ENCODE measurements at regions not wholly inside any gene's neighbourhood (a gene's known extent, or its start where the extent isn't known, plus 50 kb on each side); places are given as distances from the start of the nearest gene placed in this dataset.

DNA sequence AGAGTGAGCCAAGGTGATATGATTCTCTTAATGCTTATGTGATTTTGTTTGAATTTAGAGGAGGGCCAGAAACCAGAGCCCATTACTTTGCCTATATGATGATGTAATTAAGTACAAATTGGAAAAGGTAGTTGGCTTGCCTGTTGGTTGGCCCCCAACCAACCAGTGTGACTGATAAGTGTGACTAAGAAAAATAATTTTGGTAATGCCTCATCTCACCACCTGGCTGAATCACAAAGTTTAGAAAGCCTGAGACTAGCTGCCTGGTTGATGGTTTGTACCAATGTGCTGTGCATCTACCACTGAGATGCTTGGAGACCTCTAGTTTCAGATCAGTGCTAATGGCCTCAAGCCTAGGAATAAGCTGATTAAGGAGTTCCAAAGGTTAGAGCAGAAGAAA, 338.7 kb downstream of the CDH2 start:
- no peak for DNase-seq (ENCODE audit: low read depth, low spot score)

DNA sequence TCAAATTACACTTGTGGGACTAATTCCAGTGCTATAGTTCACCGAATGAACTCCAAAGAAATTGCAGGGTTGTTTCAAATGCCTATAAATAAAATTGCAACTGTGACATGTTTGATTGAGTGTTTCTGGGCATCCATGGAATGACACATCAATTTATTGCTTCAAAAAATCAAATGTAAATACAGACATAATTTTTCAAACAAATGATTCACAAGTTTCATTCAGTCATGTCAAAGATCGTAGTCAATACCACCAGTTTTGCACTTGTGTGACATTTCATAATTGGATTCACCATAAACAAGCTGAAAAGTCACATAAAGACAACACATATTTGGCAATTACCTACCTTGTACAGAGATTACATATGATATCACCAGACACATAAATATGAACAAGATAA, 350.8 kb downstream of the CDH2 start:
- no peak for DNase-seq (ENCODE audit: low read depth, low spot score)

DNA sequence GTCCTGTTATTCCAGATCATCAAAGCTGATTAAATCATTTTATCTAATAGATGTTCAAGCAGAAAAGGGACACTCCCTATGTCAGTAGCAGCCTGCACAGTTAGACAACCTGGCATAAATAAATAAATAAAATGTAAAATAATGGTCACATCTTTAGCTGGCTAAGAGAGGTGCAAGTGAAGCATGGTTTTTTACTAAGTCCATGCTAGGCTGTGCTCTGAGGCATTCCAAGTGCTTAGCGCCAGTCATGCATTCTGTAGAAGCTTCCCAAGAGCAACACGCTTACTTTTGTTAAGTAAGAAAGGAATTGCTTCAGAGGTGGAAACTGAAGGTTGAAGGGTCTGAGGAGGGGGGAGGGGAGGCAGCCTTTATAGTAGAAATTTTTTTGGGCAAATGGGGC, 351.2 kb downstream of the CDH2 start:
- no peak for DNase-seq (ENCODE audit: low read depth, low spot score)

- no peak for DNase-seq (ENCODE audit: low read depth, low spot score)
Observed at GRCh38 chr18:27824841-27825681, 351.9 kb downstream of the CDH2 start.

GRCh38 chr18:27824275-27824674, 352.7 kb downstream of the CDH2 start:
- DNase-seq (ENCODE audit: low read depth, low spot score): no peak

- no peak for DNase-seq (ENCODE audit: low read depth, low spot score)
Observed at GRCh38 chr18:27823053-27823452, 353.9 kb downstream of the CDH2 start.

- no peak for DNase-seq (ENCODE audit: low read depth, low spot score)
Observed at GRCh38 chr18:27808683-27809082, 368.2 kb downstream of the CDH2 start.

GRCh38 chr18:27803957-27804356, 373.0 kb downstream of the CDH2 start:
- no peak for DNase-seq (ENCODE audit: low read depth, low spot score)

- DNase-seq (ENCODE audit: low read depth, low spot score): no peak
Observed at GRCh38 chr18:27797484-27797883, 379.4 kb downstream of the CDH2 start.

DNA sequence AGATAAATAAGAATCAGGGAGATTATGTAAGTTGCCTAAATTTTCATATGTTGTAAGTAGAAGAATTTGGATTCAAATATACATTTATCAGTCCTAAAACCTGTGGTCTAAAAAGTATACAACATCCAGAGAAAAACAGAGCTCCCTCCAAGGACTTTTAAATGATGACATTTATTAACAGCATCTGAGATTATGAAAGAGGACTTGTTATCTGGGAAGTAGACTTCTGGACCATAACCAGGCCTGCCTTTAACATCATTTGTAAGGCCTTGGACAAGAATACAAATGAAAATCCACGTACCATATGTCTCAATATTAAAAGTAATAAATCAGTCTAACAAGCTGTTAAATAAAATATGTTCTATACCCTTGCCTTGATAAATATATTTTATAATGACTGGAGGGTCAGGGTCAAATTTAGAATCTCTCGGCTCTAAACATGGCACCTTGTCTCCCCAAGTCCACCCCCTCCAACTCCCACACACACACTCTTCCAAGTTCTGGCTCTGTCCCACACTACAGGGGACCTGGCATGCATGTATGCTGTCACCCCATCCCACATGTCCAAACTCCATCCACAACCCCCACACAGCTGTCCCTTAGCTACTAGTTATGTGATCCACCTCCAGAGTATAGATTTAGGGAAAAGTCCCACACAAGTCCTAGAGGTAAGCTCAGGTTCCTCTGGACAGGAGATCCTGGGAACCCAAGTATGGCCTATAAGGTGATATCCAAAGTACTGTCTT, 382.6 kb downstream of the CDH2 start:
- no peak for DNase-seq (ENCODE audit: low read depth, low spot score)

- DNase-seq (ENCODE audit: low read depth, low spot score): no peak
Observed at GRCh38 chr18:27793013-27793785, 383.7 kb downstream of the CDH2 start.

DNA sequence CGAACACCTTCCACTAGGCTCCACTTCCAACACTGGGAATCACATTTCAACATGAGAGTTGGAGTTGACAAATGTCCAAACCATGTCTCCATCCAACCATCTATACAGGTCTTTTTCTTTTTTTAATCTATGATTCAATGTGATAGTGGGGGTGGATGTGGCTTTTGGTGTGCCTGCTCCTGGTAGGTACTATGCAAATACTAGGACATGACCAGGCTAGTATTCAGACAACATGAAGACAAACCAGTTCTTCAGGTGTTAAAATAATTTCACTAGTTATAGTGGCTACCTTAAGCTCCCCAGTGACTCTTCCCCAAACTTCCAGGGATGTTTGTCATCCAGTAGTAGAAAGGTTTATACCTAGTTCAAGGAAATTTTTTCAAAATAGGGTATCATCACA, 387.5 kb downstream of the CDH2 start:
- no peak for DNase-seq (ENCODE audit: low read depth, low spot score)

- DNase-seq (ENCODE audit: low read depth, low spot score): no peak
Observed at GRCh38 chr18:27787547-27787946, 389.4 kb downstream of the CDH2 start.

DNA sequence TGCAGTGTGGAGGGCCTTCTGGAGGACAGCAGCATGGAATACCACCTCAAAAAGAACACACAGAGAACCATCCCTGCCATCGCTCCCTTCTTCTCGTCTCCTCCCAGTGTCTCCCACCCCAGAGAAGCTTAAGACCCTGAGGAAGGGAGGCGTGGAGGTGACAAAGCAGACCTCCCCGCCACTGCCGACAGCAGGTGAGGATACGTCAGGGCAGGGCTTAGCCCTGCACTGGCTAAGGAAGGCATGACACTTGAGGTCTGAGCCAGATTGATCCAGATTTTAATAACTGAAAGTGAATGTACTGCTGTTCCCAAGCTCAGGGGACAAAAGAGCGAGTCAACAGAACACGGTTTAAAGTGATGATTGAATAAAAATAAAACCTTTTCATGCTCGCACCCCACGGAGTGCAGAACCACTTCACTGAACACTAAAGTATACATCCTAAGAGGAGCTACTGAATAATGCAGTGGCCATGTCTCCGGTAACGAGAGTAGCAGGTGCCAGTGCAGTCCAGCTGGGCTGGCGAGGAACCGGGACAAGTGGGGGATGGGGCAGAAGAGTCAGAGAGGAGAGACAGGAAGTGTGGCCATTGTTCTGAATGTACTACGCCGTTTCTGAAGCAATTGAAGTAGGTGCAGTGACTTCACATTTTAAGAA, 391.0 kb downstream of the CDH2 start:
- no peak for DNase-seq (ENCODE audit: low read depth, low spot score)

- DNase-seq (ENCODE audit: low read depth, low spot score): no peak
Observed at GRCh38 chr18:27780061-27780745, 396.7 kb downstream of the CDH2 start.

DNA sequence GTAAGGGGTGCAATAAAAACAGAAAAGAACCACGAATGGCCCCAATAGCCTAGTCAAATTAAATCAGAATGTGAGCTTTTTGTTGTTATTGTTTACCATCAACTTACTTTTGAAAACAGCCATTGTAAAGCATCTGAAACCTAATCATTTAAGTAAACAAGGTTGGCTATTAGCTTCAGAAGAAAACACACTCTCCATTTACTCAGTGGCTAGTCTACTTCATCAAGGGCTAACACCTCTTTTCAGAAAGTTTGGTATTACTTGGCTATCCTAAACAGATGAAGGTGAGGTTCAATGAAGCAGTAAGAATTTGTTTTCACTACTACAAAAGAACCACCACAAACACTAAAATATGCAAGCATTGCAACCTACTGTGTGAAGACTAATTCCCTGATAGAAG, 398.0 kb downstream of the CDH2 start:
- no peak for DNase-seq (ENCODE audit: low read depth, low spot score)

- no peak for DNase-seq (ENCODE audit: low read depth, low spot score)
Observed at GRCh38 chr18:27778441-27778840, 398.5 kb downstream of the CDH2 start.

DNA sequence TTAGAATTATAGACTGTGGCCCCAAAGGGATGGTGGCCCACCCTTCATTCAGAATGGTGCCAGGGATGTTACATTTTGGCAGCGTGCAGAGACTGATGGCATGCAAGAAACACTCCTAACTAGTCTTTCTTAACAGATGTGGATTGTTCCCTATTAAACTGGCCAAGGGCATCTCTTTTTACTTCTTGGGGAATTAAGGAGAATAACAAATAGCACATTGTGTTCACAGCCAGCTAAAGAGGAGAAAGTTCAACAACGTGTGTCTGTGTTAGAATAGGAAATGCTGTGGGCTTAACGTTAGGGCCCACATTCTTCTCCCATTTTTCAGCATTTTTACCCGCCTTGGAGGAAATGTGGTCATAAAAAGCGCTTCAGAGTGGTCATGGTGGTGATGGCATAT, 404.8 kb downstream of the CDH2 start:
- no peak for DNase-seq (ENCODE audit: low read depth, low spot score)

- DNase-seq (ENCODE audit: low read depth, low spot score): no peak
Observed at GRCh38 chr18:27771571-27771970, 405.4 kb downstream of the CDH2 start.

DNA sequence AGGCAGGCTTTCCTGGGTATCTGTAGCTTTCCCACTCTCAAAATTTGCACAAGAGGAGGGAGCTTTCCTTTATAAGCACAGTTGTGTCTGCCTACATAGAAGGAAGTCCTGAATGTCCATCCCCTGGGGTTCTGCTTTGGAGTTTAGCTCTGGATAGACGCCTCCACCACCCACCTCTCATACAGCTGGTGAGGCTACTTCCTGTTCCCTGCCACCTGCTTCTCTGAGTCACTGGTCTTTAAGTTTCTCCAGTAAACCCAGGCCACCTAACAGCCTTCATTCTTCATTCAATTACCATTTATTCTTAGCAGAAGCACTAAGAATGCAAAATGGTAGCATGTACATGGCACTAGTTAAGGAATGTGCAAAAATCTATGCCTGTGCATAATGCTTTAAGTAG, 407.8 kb downstream of the CDH2 start:
- no peak for DNase-seq (ENCODE audit: low read depth, low spot score)

- DNase-seq (ENCODE audit: low read depth, low spot score): no peak
Observed at GRCh38 chr18:27763936-27764335, 413.0 kb downstream of the CDH2 start.

Measured in pulmonary artery endothelial cell (primary cell).